Progenitor cell of endocrine pancreas (in vitro differentiated cells): ENCODE measurements at regions not wholly inside any gene's neighbourhood (a gene's known extent, or its start where the extent isn't known, plus 50 kb on each side); places are given as distances from the start of the nearest gene placed in this dataset.

ENCODE experiments used
- DNase-seq: peaks from one replicate; pipeline ENCODE4 v3.0.0; 2021; ENCODE audit warnings: low spot score; ENCODE audit not compliant: unreplicated experiment
- H3K27ac Mint-ChIP-seq: 2 replicates; pipeline ENCODE4 v1.8.0; 2021; ENCODE audit warnings: mild to moderate bottlenecking, moderate library complexity, mixed read lengths
- H3K27me3 Mint-ChIP-seq: 2 replicates; pipeline ENCODE4 v1.8.0; 2021; ENCODE audit warnings: mixed read lengths
- H3K36me3 Mint-ChIP-seq: 2 replicates; pipeline ENCODE4 v1.8.0; 2022; ENCODE audit warnings: mixed read lengths; ENCODE audit not compliant: insufficient read depth
- H3K4me1 Mint-ChIP-seq: 2 replicates; pipeline ENCODE4 v1.8.0; 2021; ENCODE audit warnings: low read depth, mixed read lengths
- H3K4me3 Mint-ChIP-seq: 2 replicates; pipeline ENCODE4 v1.8.0; 2021; ENCODE audit warnings: low read depth, mild to moderate bottlenecking, moderate library complexity, mixed read lengths
- H3K9me3 Mint-ChIP-seq: 2 replicates; pipeline ENCODE4 v1.8.0; 2021; ENCODE audit warnings: low read depth, mixed read lengths
- CTCF ChIP-seq: fragments of 200-600 bp; sonication (generic); IDR thresholded peaks from one replicate; pipeline ENCODE4 v1.5.0; 2021; ENCODE audit warnings: antibody characterized with exemption, mild to moderate bottlenecking; ENCODE audit not compliant: unreplicated experiment

- H3K36me3 Mint-ChIP-seq: no peaks in the 10 kb centered on the region
- no peak for TF ChIP-seq CTCF
- H3K4me3 Mint-ChIP-seq: no peak overlapping the region
- no peak for DNase-seq
- H3K9me3 Mint-ChIP-seq: no peaks in the 10 kb centered on the region
- H3K27me3 Mint-ChIP-seq: peaks cover 10% of the 10 kb centered on the region
- H3K27ac Mint-ChIP-seq: no peak overlapping the region
- H3K4me1 Mint-ChIP-seq: no peaks in the 10 kb centered on the region
These were observed 108.6 kb upstream of the PDE1C start for GRCh38 chr7:32178677-32179366.

DNA sequence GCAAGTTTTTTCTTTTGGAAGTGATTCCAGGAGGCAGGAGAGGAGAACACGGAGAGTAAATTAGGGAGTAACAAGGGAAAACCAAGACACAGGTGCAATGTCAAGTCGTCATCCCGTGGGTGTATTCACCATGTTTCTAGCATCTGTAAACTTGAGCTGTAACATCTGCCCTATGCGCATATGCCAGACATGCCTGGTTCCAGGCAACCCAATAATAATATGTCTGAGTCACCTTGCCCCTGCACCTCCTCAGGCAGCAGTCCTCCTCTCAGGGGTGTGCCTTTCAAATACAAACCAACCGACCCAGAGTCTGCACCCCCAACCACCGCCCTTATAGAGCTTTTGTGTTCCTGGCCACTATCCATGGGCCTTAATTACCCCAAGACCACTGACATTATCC is 107.0 kb upstream of the PDE1C start:
- Mint-ChIP-seq H3K9me3 (no peaks in the 10 kb centered on the region), H3K27ac (no peak overlapping the region), H3K36me3 (no peaks in the 10 kb centered on the region), H3K4me1 (no peaks in the 10 kb centered on the region), H3K4me3 (no peak overlapping the region), H3K27me3 (peaks cover 10% of the 10 kb centered on the region)
- TF ChIP-seq CTCF: no peak
- no peak for DNase-seq

GRCh38 chr7:32175099-32175498 is 104.9 kb upstream of the PDE1C start:
- TF ChIP-seq CTCF: no peak
- H3K36me3 Mint-ChIP-seq: no peaks in the 10 kb centered on the region
- H3K27me3 Mint-ChIP-seq: peaks cover 4% of the 10 kb centered on the region
- DNase-seq: no peak
- no peaks in the 10 kb centered on the region for H3K4me1 Mint-ChIP-seq
- H3K27ac Mint-ChIP-seq: no peak overlapping the region
- no peak overlapping the region for H3K4me3 Mint-ChIP-seq
- H3K9me3 Mint-ChIP-seq: no peaks in the 10 kb centered on the region

DNA sequence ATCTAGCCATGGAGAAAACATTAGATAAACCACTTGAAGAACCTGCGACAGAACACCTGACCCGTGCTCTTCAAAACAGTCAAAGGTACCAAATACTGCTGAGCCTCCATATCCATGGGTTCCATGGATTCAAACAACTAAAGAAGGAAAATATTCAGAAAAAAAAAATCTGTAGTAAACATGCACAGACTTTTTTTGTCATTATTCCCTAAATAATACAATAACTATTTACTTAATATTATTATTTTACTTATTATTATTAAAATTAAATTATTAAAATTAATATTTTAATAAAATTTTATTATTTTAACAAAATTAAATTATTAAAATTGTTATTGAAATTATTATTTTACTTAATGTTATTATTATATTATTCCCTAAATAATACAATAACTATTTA is 101.0 kb upstream of the PDE1C start:
- H3K36me3 Mint-ChIP-seq: no peaks in the 10 kb centered on the region
- H3K9me3 Mint-ChIP-seq: no peaks in the 10 kb centered on the region
- H3K4me3 Mint-ChIP-seq: no peak overlapping the region
- no peak overlapping the region for H3K27ac Mint-ChIP-seq
- no peak for DNase-seq
- H3K27me3 Mint-ChIP-seq: peaks cover 7% of the 10 kb centered on the region
- H3K4me1 Mint-ChIP-seq: no peaks in the 10 kb centered on the region
- TF ChIP-seq CTCF: no peak

DNA sequence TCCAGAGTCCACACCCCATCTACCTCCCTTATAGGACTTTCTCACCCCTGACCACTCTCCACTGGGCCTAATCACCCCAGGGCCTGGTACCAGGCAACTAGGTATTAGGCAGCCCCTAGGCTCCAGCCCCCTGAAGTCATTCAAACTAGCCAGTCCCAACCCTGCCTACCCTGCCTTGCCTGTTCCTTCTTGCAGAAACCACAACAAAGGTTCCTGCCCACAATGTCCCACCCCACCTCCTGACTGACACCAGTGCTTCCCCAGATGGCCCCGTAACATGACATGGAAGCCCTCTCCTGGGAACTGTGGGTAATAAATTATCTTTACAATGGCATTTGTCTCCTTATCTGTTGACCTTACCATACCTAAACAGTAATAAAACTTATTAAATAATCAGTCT is 100.6 kb upstream of the PDE1C start:
- no peak for DNase-seq
- Mint-ChIP-seq H3K27me3 (peaks cover 7% of the 10 kb centered on the region), H3K9me3 (no peaks in the 10 kb centered on the region), H3K36me3 (no peaks in the 10 kb centered on the region), H3K4me1 (no peaks in the 10 kb centered on the region), H3K27ac (no peak overlapping the region), H3K4me3 (no peak overlapping the region)
- no peak for TF ChIP-seq CTCF
